DND-41 (cell line): ENCODE measurements at regions not wholly inside any gene's neighbourhood (a gene's known extent, or its start where the extent isn't known, plus 50 kb on each side); places are given as distances from the start of the nearest gene placed in this dataset.
A peak's percentile ranks its signal among the peaks of the same experiment; 100 is the strongest.

Experiments used
- ATAC-seq: fragments of 200-7000 bp; cut with Tn5 transposase; 3 replicates; pipeline ENCODE4 v1.9.1; 2021; ENCODE audit warnings: low read depth; ENCODE audit not compliant: insufficient read depth
- DNase-seq: peaks from one replicate; pipeline ENCODE4 v3.0.0-alpha.2; 2020
- H2AFZ ChIP-seq: 2 replicates; pipeline ENCODE4 v1.6.0; 2012; ENCODE audit warnings: low read depth, low read length
- H3K27ac ChIP-seq: 2 replicates; pipeline ENCODE4 v1.5.1; 2012; ENCODE audit warnings: low read length, inconsistent platforms
- H3K27me3 ChIP-seq: fragments of 200-600 bp; sonication (generic); 2 replicates; pipeline ENCODE4 v1.6.0; 2012; ENCODE audit warnings: low read length, mild to moderate bottlenecking, inconsistent platforms; ENCODE audit not compliant: insufficient read depth, poor library complexity
- H3K36me3 ChIP-seq: 2 replicates; pipeline ENCODE4 v1.5.1; 2012; ENCODE audit warnings: low read length, inconsistent platforms; ENCODE audit not compliant: insufficient read depth
- H3K4me1 ChIP-seq: 2 replicates; pipeline ENCODE4 v1.5.1; 2012; ENCODE audit warnings: mild to moderate bottlenecking, low read length; ENCODE audit not compliant: insufficient read depth
- H3K4me2 ChIP-seq: 2 replicates; pipeline ENCODE4 v1.6.0; 2012; ENCODE audit warnings: mild to moderate bottlenecking, moderate library complexity, low read length, inconsistent platforms; ENCODE audit not compliant: insufficient read depth
- H3K4me3 ChIP-seq, 2 experiments: fragments of 200-600 bp in 1 of 2; shearing (Covaris generic) in 1 of 2; 2 replicates each; pipeline ENCODE4 v1.5.1; 2012 to 2016; ENCODE audit warnings: inconsistent platforms in 2 of 2, low read length in 2 of 2, mild to moderate bottlenecking in 2 of 2, low read depth in 1 of 2, moderate library complexity in 1 of 2
- H3K79me2 ChIP-seq: 2 replicates; pipeline ENCODE4 v1.6.0; 2012; ENCODE audit warnings: low read length, inconsistent platforms; ENCODE audit not compliant: insufficient read depth
- H3K9ac ChIP-seq: 2 replicates; pipeline ENCODE4 v1.6.0; 2012; ENCODE audit warnings: low read depth, mild to moderate bottlenecking, inconsistent platforms, low read length, moderate library complexity
- H3K9me3 ChIP-seq: 2 replicates; pipeline ENCODE4 v1.5.1; 2012; ENCODE audit warnings: low read length, moderate library complexity, mild to moderate bottlenecking, inconsistent platforms; ENCODE audit not compliant: insufficient read depth, severe bottlenecking
- H4K20me1 ChIP-seq: 2 replicates; pipeline ENCODE4 v1.6.0; 2012; ENCODE audit warnings: low read length; ENCODE audit not compliant: insufficient read depth
- CTCF ChIP-seq: IDR thresholded peaks from 2 replicates; pipeline ENCODE4 v1.5.1; 2012; ENCODE audit warnings: borderline replicate concordance, low read length, moderate library complexity, mild to moderate bottlenecking; ENCODE audit not compliant: poor library complexity, severe bottlenecking; ENCODE audit errors: extremely low read depth
- EZH2 ChIP-seq: IDR thresholded peaks from 3 replicates; pipeline ENCODE4 v1.6.1; 2012; ENCODE audit warnings: borderline replicate concordance, low read depth, mild to moderate bottlenecking, moderate library complexity, low read length, inconsistent platforms; ENCODE audit not compliant: severe bottlenecking

DNA sequence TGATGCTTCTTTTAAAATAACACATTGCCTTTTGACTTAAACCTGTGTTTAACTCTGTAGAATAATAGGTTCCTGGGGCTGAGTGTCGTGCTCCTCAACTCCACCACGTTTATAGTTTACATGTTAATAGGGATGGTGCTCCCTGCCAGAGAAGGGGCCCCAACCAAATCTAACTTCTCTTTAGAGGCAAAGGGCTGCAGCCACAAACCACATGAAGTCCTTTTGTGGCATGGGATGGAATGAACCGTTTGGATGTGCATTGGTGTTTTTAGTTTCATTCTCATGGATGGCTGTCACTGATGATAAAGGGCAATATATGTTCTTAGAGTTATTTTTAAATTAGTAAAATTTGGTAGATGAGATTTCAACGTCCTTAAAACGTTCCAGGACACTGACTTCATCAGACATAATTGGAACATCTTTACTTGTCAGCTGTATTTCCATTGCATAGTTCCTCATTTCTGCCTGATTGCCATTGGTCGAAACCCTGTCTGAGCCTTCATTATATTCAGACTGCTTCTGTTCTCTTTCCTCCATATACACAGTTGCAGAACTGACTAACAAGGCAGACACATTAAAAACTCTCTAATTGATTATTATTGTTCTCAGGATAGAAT is 60.4 kb upstream of the HPF1 start:
- Histone ChIP-seq H3K4me3 (no peak overlapping the region), H2AFZ (no peak overlapping the region)
- peak; percentile 42 for DNase-seq

GRCh38 chr4:169815606-169816005 is 57.9 kb upstream of the HPF1 start:
- H3K27me3 ChIP-seq, result no peaks in the 10 kb centered on the region
- H3K79me2 ChIP-seq, result no peaks in the 10 kb centered on the region
- no peak overlapping the region for H3K27ac ChIP-seq
- TF ChIP-seq CTCF (no peak), EZH2 (no peak)
- no peak overlapping the region for H2AFZ ChIP-seq
- no peaks in the 10 kb centered on the region for H4K20me1 ChIP-seq
- no peak overlapping the region for H3K9ac ChIP-seq
- ATAC-seq, result no peak
- H3K4me2 ChIP-seq, result no peak overlapping the region
- 0 out of 2 replicates have a peak, but pooled peaks cover 5% of the 10 kb centered on the region for H3K4me1 ChIP-seq
- no peaks in the 10 kb centered on the region for H3K9me3 ChIP-seq
- no peak overlapping the region for H3K4me3 ChIP-seq
- no peak for DNase-seq
- no peaks in the 10 kb centered on the region for H3K36me3 ChIP-seq

More for the DNA sequence above, 60.4 kb upstream of the HPF1 start:
- Histone ChIP-seq H3K4me1 (0 out of 2 replicates have a peak, but pooled peaks cover 5% of the 10 kb centered on the region), H3K36me3 (no peaks in the 10 kb centered on the region), H3K27me3 (no peaks in the 10 kb centered on the region), H3K4me2 (no peak overlapping the region), H3K9ac (no peak overlapping the region), H3K27ac (no peak overlapping the region), H3K79me2 (no peaks in the 10 kb centered on the region), H3K9me3 (no peaks in the 10 kb centered on the region), H4K20me1 (no peaks in the 10 kb centered on the region)
- ATAC-seq, result peak; percentile 86
- TF ChIP-seq EZH2 (no peak), CTCF (no peak)

- TF ChIP-seq EZH2 (no peak), CTCF (no peak)
- ATAC-seq (no peak), DNase-seq (no peak)
- no peak overlapping the region for H2AFZ ChIP-seq
- no peaks in the 10 kb centered on the region for H3K9me3 ChIP-seq
- H3K36me3 ChIP-seq, result no peaks in the 10 kb centered on the region
- no peaks in the 10 kb centered on the region for H3K27me3 ChIP-seq
- no peaks in the 10 kb centered on the region for H4K20me1 ChIP-seq
- H3K4me2 ChIP-seq, result no peak overlapping the region
- no peak overlapping the region for H3K27ac ChIP-seq
- no peak overlapping the region for H3K4me3 ChIP-seq
- no peak overlapping the region for H3K9ac ChIP-seq
- no peaks in the 10 kb centered on the region for H3K79me2 ChIP-seq
- no peaks in the 10 kb centered on the region for H3K4me1 ChIP-seq
Measured at GRCh38 chr4:169811476-169811875, 53.7 kb upstream of the HPF1 start.
